ENCODE measurements at regions not wholly inside any gene's neighbourhood (a gene's known extent, or its start where the extent isn't known, plus 50 kb on each side); places are given as distances from the start of the nearest gene placed in this dataset.

- intact Hi-C loops (cut with DNase I) = no loop called here
- no peaks in the 10 kb centered on the region for H3K4me1 ChIP-seq
- TF ChIP-seq CTCF (IDR thresholded peaks at IDR 0.05) = no peak
- no peak for TF ChIP-seq POLR2A (IDR thresholded peaks at IDR 0.05)
- 48 to 60% methylated on average over 2 of the region's 2 CpGs for WGBS, 2 donors
- H3K27ac ChIP-seq = no peak overlapping the region
- DNase-seq = no peak
- H3K4me3 ChIP-seq = no peak overlapping the region
- H3K27me3 ChIP-seq = no peaks in the 10 kb centered on the region
- H3K36me3 ChIP-seq = no peaks in the 10 kb centered on the region
- H3K9me3 ChIP-seq = no peaks in the 10 kb centered on the region
Observed at GRCh38 chr3:68648494-68648893, 283.9 kb downstream of the TAFA4 start.

- H3K9me3 ChIP-seq = no peaks in the 10 kb centered on the region
- no peaks in the 10 kb centered on the region for H3K36me3 ChIP-seq
- no peaks in the 10 kb centered on the region for H3K27me3 ChIP-seq
- no peaks in the 10 kb centered on the region for H3K4me1 ChIP-seq
- H3K4me3 ChIP-seq = no peak overlapping the region
- WGBS, 2 donors = 39 to 46% methylated on average over 7 of the region's 7 CpGs
- TF ChIP-seq POLR2A (IDR thresholded peaks at IDR 0.05) = no peak
- no peak for TF ChIP-seq CTCF (IDR thresholded peaks at IDR 0.05)
- intact Hi-C loops (cut with DNase I) = no loop called here
- no peak overlapping the region for H3K27ac ChIP-seq
- no peak for DNase-seq
Observed at GRCh38 chr3:68631850-68632545, 300.3 kb downstream of the TAFA4 start.

DNA sequence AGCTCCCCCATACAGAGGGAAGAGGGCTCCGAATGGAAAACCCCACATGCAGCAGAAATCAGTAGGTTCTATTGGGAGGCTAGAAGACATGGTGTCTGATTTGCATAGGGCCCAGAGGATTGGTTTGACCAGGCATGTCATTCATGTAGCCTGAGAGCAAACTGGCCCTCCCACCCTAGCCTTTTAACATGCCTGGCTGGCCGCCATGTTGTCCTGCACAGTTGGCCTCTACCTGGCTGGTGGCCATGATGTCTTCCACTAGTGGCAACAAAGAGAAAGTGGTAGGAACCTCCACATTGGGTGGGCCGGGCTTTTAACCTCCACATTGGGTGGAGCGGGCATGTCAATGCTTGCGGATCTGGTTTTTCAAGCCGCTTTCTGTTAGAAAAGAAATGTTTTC, 312.1 kb downstream of the TAFA4 start:
- WGBS, 2 donors = 65 to 69% methylated on average over 5 of the region's 6 CpGs
- H3K4me1 ChIP-seq = no peaks in the 10 kb centered on the region
- intact Hi-C loops (cut with DNase I) = no loop called here
- H3K9me3 ChIP-seq = no peaks in the 10 kb centered on the region
- DNase-seq = no peak
- H3K4me3 ChIP-seq = no peak overlapping the region
- H3K27ac ChIP-seq = no peak overlapping the region
- no peak for TF ChIP-seq CTCF (IDR thresholded peaks at IDR 0.05)
- TF ChIP-seq POLR2A (IDR thresholded peaks at IDR 0.05) = no peak
- H3K36me3 ChIP-seq = no peaks in the 10 kb centered on the region
- no peaks in the 10 kb centered on the region for H3K27me3 ChIP-seq

DNA sequence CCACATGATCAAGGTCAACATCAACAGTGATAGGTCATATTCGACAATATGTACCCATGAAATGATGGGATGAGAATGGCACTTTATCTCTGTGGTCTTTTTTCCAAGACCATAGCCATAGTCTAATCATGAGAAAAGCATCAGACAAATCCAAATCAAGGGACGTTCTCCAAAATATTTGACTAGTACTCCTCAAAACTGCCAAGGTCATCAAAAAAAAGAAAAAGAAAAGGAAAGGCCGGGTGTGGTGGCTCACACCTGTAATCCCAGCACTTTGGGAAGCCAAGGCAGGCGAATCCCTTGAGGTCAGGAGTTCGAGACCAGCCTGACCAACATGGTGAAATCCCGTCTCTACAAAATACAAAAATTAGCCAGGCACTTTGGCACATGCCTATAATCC, 318.3 kb downstream of the TAFA4 start:
- H3K36me3 ChIP-seq = no peaks in the 10 kb centered on the region
- H3K27me3 ChIP-seq = no peaks in the 10 kb centered on the region
- H3K4me1 ChIP-seq = no peaks in the 10 kb centered on the region
- intact Hi-C loops (cut with DNase I) = no loop called here
- no peak overlapping the region for H3K4me3 ChIP-seq
- TF ChIP-seq CTCF (IDR thresholded peaks at IDR 0.05) = no peak
- TF ChIP-seq POLR2A (IDR thresholded peaks at IDR 0.05) = no peak
- DNase-seq = no peak
- no peak overlapping the region for H3K27ac ChIP-seq
- 61 to 67% methylated on average over 6 of the region's 6 CpGs for WGBS, 2 donors
- H3K9me3 ChIP-seq = no peaks in the 10 kb centered on the region

GRCh38 chr3:68571321-68571720, 361.0 kb downstream of the TAFA4 start:
- intact Hi-C loops (cut with DNase I) = no loop called here

More at GRCh38 chr3:68571321-68571720, 361.0 kb downstream of the TAFA4 start:
- Histone ChIP-seq H3K27me3 (no peaks in the 10 kb centered on the region), H3K9me3 (peaks cover 0 to 7% (median 0%) of the 10 kb centered on the region in 3 donors), H3K36me3 (no peaks in the 10 kb centered on the region), H3K27ac (no peak overlapping the region), H3K4me1 (no peaks in the 10 kb centered on the region), H3K4me3 (no peak overlapping the region)
- TF ChIP-seq CTCF (IDR thresholded peaks at IDR 0.05) = no peak
- 20 to 57% methylated on average over 1 of the region's 2 CpGs for WGBS, 2 donors
- DNase-seq = no peak
